Keratinocyte (primary cell): ENCODE measurements at regions not wholly inside any gene's neighbourhood (a gene's known extent, or its start where the extent isn't known, plus 50 kb on each side); places are given as distances from the start of the nearest gene placed in this dataset.

Experiments
- DNase-seq: peaks from one replicate; pipeline ENCODE4 v3.0.0-alpha.2; 2011; ENCODE audit warnings: low read depth, missing footprints, low spot score
- FAIRE-seq: peaks from 2 replicates; lab custom pipeline; 2011; peaks lifted over from hg19 to GRCh38; lab: Jason Lieb, UNC
- H2AFZ ChIP-seq: 2 replicates; pipeline ENCODE4 v1.6.0; 2012; ENCODE audit warnings: low read length, control low read depth, inconsistent platforms; ENCODE audit not compliant: control insufficient read depth
- H3K27ac ChIP-seq: 2 replicates; pipeline ENCODE4 v1.5.1; 2011; ENCODE audit warnings: low read length; ENCODE audit not compliant: control insufficient read depth, insufficient read depth
- H3K27me3 ChIP-seq: 3 replicates; pipeline ENCODE4 v1.6.0; 2011; ENCODE audit warnings: low read length; ENCODE audit not compliant: control insufficient read depth, insufficient read depth; ENCODE audit errors: extremely low read depth
- H3K36me3 ChIP-seq, 2 experiments: 2 replicates in 1 of 2; 3 replicates in 1 of 2; pipeline ENCODE4 v1.5.1; 2011; ENCODE audit warnings: low read length in 2 of 2, mild to moderate bottlenecking in 1 of 2; ENCODE audit not compliant: control insufficient read depth in 2 of 2, insufficient read depth in 2 of 2; ENCODE audit errors: extremely low read depth in 1 of 2
- H3K4me1 ChIP-seq: 3 replicates; pipeline ENCODE4 v1.5.1; 2011; ENCODE audit warnings: low read length; ENCODE audit not compliant: control insufficient read depth, insufficient read depth; ENCODE audit errors: extremely low read depth
- H3K4me2 ChIP-seq: 3 replicates; pipeline ENCODE4 v1.6.0; 2011; ENCODE audit warnings: low read depth, low read length; ENCODE audit not compliant: control insufficient read depth, insufficient read depth; ENCODE audit errors: extremely low read depth
- H3K4me3 ChIP-seq, 3 experiments: fragments of 200-600 bp in 1 of 3; sonication (generic) in 1 of 3; 2 replicates in 2 of 3; 3 replicates in 1 of 3; pipeline ENCODE4 v1.5.1; 2011 to 2016; ENCODE audit warnings: low read length in 3 of 3, mild to moderate bottlenecking in 3 of 3, control low read depth in 2 of 3, inconsistent platforms in 1 of 3, low read depth in 1 of 3, mixed read lengths in 1 of 3, mixed run types in 1 of 3, moderate library complexity in 1 of 3; ENCODE audit not compliant: control insufficient read depth in 2 of 3, insufficient read depth in 2 of 3; ENCODE audit errors: extremely low read depth in 1 of 3
- H3K79me2 ChIP-seq: 2 replicates; pipeline ENCODE4 v1.6.0; 2012; ENCODE audit warnings: low read length; ENCODE audit not compliant: control insufficient read depth, insufficient read depth
- H3K9ac ChIP-seq: 3 replicates; pipeline ENCODE4 v1.6.0; 2011; ENCODE audit warnings: low read length; ENCODE audit not compliant: control insufficient read depth, insufficient read depth; ENCODE audit errors: extremely low read depth
- H3K9me1 ChIP-seq: 3 replicates; pipeline ENCODE4 v1.6.0; 2011; ENCODE audit warnings: low read length; ENCODE audit not compliant: control insufficient read depth, insufficient read depth; ENCODE audit errors: extremely low read depth
- H3K9me3 ChIP-seq: 2 replicates; pipeline ENCODE4 v1.5.1; 2012; ENCODE audit warnings: low read depth, low read length; ENCODE audit not compliant: control insufficient read depth
- H4K20me1 ChIP-seq: 3 replicates; pipeline ENCODE4 v1.6.0; 2011; ENCODE audit warnings: low read length; ENCODE audit not compliant: control insufficient read depth, insufficient read depth; ENCODE audit errors: extremely low read depth
- CTCF ChIP-seq, 3 experiments: IDR thresholded peaks in 1 of 3; conservative IDR thresholded peaks in 1 of 3; optimal IDR thresholded peaks in 1 of 3; 2 replicates in 2 of 3; 3 replicates in 1 of 3; pipeline versions ENCODE3 to v1.5.1; 2011; ENCODE audit warnings: low read length in 3 of 3, mild to moderate bottlenecking in 3 of 3, moderate library complexity in 2 of 3, control low read depth in 1 of 3, inconsistent platforms in 1 of 3; ENCODE audit not compliant: insufficient read depth in 2 of 3; ENCODE audit errors: extremely low read depth in 1 of 3
- EZH2 ChIP-seq: IDR thresholded peaks from one replicate; pipeline ENCODE4 v1.6.1; 2012; ENCODE audit warnings: inconsistent platforms, mild to moderate bottlenecking, low read length, moderate library complexity
- dilution Hi-C: fragments of 300-500 bp; cut with MboI; formaldehyde crosslinking; loops from one replicate; pipeline ENCODE4 v1.7.0; 2020; ENCODE audit warnings: low sequenced_read_pairs; ENCODE audit not compliant: extremely low pct_ligation_motif_present

- H3K9ac ChIP-seq: no peak overlapping the region
- H3K27ac ChIP-seq: no peak overlapping the region
- DNase-seq (no peak), FAIRE-seq (no peak)
- dilution Hi-C loops: no loop called here
- TF ChIP-seq CTCF (optimal IDR thresholded peaks at IDR 0.05 in 1 of 3, IDR thresholded peaks at IDR 0.05 in 1 of 3, conservative IDR thresholded peaks at IDR 0.05 in 1 of 3; ENCODE audit: extremely low read depth in 1 of 3, insufficient read depth in 2 of 3, low read length in 3 of 3) (no peak), EZH2 (no peak)
- H3K27me3 ChIP-seq: peaks cover 5% of the 10 kb centered on the region
- no peak overlapping the region for H2AFZ ChIP-seq
- H3K9me1 ChIP-seq: no peaks in the 10 kb centered on the region
- no peaks in the 10 kb centered on the region for H4K20me1 ChIP-seq
- no peak overlapping the region for H3K4me2 ChIP-seq
- H3K9me3 ChIP-seq: no peaks in the 10 kb centered on the region
- H3K4me3 ChIP-seq: no peak overlapping the region
- H3K36me3 ChIP-seq: no peaks in the 10 kb centered on the region
- H3K79me2 ChIP-seq: no peaks in the 10 kb centered on the region
- no peaks in the 10 kb centered on the region for H3K4me1 ChIP-seq
Observed at GRCh38 chr7:135831455-135832195, 83.0 kb upstream of the FAM180A start.

- H4K20me1 ChIP-seq: no peaks in the 10 kb centered on the region
- no peak for FAIRE-seq
- no peak overlapping the region for H3K27ac ChIP-seq
- no peak for DNase-seq
- H3K36me3 ChIP-seq: no peaks in the 10 kb centered on the region
- H3K4me2 ChIP-seq: no peak overlapping the region
- no peak for TF ChIP-seq EZH2
- TF ChIP-seq CTCF (optimal IDR thresholded peaks at IDR 0.05 in 1 of 3, IDR thresholded peaks at IDR 0.05 in 1 of 3, conservative IDR thresholded peaks at IDR 0.05 in 1 of 3; ENCODE audit: extremely low read depth in 1 of 3, insufficient read depth in 2 of 3, low read length in 3 of 3): no peak
- peaks cover 5% of the 10 kb centered on the region for H3K27me3 ChIP-seq
- H3K9me3 ChIP-seq: no peaks in the 10 kb centered on the region
- H2AFZ ChIP-seq: no peak overlapping the region
- no peaks in the 10 kb centered on the region for H3K9me1 ChIP-seq
- no peaks in the 10 kb centered on the region for H3K79me2 ChIP-seq
- no peak overlapping the region for H3K9ac ChIP-seq
- no peak overlapping the region for H3K4me3 ChIP-seq
- dilution Hi-C loops: no loop called here
- no peaks in the 10 kb centered on the region for H3K4me1 ChIP-seq
Observed at GRCh38 chr7:135828604-135829003, 80.0 kb upstream of the FAM180A start.
